ENCODE measurements at regions not wholly inside any gene's neighbourhood (a gene's known extent, or its start where the extent isn't known, plus 50 kb on each side); places are given as distances from the start of the nearest gene placed in this dataset.
A peak's percentile ranks its signal among the peaks of the same experiment; 100 is the strongest.
"Not testable (repeated sequence)": the region's sequence is repeated elsewhere in the genome, so short reads cannot be mapped to it uniquely, and the experiment has no call there.

DNA sequence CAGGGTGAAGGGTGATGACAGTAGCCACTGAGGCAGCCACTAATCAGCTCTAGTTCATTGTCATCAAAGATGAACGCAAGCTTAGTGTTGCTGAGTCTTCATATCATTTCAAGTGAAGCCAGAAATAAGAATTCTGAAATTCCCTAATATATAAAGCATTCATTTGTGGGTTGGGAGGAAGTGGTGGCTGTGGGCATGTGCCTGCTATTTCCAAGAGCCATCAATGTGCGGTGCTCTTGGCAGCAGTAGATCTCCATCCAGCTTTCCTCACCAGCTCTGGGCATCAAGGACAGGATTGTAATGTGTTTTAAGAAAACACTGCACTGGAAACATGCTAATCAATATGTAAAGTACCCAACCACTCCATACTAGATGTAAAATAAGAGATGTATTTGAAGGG is 202.5 kb upstream of the AHR start:
- DNase-seq = no peak

DNA sequence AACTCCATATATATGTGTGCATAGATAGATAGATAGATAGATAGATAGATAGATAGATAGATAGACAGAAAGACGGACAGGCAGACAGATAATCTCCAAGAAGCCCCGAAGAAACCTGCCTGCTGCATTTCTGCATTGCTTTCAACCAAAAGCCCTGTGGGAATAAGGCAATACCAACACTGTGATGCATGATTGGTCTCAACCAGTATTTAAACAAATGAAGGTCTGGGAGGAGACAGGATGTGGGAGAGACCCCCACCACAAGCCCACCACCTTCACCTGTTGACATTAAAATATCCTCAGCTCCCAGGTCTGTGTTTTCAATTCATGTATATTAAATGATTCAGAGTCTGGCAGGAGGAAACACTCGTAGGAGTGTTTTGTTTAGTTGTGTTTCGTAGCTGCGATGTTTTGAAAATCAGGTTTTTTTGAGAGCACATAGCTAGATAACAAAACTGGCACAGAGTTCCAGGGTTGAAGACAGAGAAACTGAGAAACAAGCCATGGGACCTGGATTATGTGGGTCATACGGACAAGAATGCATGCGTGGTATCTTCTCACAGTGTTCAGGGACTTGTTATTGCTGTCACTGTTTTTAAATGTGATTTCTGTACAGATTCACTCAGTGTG is 200.7 kb upstream of the AHR start:
- no peak for DNase-seq

DNA sequence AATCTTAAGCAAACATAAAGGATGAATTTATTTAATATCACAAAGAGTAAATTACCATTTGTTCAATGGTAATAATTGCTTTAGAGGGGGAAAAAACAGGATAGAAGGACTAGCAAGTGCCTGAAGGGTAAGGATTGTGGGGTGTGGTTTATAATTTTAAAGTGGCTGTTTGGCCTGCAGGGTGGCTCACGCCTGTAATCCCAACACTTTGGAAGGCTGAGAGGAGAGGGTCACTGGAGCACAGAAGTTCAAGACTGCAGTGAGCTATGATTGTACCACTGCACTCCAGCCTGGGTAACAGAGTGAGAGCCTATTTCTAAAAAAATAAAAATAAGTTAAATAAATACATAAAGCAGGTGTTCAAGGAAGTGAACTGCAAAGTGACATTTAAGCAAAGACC is 199.9 kb upstream of the AHR start:
- no peak for DNase-seq

DNA sequence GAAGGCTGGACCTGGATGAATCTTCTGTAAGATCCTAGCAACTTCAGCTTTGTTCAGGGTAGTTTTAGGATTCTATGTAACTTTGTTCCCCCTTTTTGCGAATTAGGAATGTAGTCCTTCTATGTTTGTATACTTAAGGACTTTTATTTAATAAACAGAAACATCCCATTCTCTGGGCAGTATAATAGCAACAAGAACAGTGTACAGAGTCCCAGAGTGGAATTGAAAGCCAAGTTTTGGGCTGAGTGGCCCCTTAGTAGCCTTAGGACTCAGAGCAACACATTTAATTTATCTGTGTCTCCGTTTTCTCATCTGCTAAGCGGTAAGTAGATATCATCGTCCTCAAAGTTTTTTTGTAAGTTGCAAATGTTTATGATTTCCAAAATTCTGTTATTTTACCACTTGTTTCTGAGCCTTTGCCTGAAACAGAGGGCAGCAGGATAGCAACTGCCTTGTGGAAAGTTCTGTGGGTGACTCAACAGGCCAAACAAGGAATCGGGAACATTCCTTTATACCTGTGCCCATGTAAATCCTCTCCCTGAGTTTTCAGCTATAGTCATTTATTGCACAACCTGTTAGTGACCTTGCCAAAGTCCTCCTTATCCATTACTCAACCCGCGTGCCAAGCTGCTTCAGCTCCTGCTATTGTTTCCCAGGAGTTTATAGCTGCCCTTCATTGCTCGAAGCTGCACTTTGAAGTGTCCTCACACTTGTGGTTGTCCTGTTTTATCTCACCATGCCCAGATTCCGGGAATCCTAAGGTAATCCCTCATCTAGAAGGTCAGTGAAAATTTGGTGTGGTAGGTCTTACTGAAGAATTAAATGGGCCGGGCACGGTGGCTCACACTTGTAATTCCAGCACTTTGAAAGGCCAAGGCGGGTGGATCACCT is 199.1 kb upstream of the AHR start:
- peak; percentile 14 for DNase-seq

DNA sequence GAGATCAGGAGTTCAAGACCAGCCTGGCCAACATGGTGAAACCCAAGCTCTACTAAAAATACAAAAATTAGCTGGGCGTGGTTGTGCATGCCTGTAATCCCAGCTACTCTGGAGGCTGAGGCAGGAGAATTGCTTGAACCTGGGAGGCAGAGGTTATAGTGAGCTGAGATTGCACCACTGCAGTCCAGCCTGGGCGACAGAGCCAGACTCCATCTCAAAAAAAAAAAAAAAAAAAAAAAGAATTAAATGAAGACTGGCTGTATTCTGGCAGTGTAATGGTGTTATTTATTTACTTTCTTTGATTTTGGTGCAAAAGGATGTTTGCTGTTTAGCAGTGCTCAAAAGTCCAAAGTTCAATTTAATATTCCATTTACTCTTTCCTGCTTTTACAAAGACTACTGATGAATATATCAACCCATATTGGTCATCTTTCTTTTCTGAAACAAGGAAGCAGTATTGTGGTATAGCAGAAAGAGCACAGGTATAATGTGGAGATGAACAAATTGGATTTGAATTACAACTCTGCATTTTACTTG is 198.4 kb upstream of the AHR start:
- not testable (repeated sequence) for DNase-seq

DNA sequence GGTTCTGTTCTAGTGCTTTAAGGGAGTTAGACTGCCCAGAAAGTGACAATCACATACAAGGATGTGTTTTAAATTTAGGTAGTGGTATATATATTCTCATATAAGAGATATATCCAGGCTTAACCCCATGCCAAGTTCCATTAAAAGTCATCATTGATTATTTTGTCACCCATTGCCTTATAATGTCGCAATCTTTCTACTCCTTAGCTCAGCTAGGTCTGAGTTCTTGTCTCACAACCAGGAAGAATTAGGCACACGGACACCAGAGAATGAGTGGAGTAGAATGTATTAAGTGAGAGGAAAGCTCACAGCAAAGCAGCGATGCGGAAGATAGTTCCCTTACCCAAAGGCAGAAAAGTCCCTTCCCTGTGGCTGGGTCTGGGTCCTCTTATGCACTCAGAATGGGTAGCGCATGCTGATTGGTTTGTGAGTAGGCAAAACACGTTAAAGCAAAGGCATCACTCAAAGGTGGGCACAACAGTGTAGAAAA is 197.2 kb upstream of the AHR start:
- no peak for DNase-seq

DNA sequence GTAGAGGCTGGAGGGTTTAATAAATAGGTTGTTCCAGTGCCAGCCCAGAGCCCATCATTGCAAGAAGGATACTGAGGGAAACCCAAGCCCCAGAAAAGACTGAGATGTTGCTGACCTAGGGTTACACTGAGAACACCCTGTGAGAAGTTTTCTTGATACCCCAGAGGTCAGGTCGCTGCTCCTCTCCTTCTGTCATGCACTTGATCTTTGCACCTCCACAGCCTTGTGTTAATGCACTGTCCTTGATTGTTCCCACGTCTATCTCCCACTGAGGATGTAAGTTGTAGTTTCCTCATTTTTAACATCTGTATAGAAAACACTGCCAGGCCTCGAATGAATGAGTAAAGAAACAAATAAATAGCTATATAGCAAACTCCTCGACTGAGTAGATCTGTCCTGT is 195.3 kb upstream of the AHR start:
- DNase-seq = no peak

DNA sequence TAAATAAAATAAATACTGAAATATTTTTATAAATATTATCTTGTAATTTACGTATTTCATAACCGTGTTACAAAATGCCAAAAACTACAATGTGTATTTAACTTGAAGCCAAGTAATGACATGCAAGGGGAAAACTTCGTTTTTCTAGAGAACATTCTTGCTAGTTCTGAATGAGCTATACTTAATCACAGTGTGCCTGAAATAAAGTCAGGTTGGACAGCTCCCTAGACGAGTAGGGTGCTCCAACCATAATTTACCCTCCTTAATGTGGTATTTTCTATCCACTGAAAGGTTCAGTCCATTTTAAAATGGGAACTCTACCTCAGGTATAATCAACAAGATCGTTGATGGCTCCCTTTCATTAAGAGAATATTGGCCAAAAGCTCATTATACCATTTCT is 194.5 kb upstream of the AHR start:
- DNase-seq = no peak

DNA sequence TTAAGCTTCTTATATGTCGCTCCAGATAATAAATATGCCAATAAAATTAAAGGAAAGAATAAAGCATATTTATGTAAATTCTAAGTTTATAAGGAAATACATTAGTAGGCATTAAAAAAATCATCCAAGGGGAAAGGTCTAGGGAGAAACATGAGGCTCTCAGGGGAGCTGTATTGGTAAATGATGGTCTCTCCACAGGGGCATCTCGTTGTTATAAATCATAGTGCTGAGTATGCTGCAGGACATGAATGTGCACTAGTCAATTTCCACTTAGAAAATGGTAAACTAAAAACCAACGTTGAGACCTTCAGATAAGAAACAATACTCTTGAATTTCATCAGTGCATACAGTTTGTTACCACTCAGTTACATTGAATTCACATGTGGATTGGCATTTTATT is 194.0 kb upstream of the AHR start:
- DNase-seq = no peak

DNA sequence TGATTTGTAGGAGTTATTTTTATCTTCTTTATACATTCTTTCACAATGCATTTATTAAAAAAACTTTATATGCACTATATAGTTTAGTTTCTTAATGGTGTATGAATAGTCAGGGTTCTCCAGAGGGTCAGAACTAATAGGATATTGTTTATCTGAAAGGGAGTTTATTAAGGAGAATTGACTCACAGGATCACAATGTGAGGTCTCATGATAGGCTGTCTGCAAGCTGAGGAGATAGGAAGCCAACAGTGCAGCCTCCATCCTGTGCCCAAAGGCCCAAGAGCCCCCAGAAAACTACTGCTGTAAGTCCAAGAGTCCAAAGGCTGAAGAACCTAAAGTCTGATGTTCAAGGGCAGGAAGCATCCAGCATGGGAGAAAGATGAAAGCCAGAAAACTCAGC is 192.8 kb upstream of the AHR start:
- peak; percentile 62 for DNase-seq

DNA sequence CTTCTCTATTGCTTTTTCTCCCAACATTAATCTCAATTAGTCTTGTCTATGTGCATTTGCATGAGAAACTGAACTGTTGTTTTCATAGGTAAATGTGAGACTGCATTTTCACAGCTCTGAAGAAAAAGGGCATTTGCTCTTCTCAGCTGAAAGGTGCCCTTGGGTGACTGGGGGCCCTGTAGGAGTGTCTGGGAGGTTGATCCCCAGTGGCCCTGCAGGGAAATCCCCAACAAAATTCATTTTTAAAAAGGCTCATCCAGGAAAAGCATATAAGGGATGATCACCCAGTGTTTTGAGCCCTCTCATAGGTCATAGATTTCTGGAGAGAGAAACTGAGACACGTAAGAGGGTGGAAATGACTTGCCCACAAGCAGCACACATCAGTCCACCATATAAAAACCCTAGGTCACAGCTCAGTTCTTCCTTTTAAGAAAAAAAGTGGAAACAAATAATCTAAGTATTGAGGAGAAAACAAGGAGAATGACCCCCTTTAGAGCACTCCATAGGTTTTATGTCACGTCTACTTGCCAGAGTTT is 190.3 kb upstream of the AHR start:
- no peak for DNase-seq

DNA sequence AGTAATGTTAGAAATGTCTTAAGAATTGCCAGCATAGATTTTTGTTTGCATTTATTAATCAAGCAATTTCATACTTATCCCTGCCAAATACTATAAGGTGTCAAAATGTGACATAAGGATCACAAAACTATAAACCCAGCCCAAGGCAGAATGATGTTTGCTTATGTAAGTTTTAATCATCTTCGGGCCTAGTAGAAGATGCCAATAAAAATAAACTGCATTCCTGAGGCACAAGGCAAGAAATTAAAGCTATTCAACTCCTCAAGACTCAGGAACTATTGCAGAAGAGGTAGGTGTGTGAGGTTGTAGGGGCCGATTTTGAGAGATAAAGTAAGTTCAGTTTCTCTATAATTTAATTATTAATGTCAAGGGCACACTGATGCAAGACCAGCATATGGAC is 189.4 kb upstream of the AHR start:
- DNase-seq = peak; percentile 79

DNA sequence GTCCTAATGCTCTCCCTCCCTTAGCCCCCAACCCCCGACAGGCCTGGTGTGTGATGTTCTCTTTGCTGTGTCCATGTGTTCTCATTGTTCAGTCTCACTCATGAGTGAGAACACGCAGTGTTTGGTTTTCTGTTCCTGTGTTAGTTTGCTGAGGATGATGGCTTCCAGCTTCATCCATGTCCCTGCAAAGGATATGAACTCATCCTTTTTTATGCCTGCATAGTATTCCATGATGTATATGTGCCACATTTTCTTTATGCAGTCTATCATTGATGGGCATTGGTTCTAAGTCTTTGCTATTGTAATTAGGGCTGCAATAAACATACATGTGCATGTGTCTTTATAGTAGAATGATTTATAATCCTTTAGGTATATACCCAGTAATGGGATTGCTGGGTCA is 184.7 kb upstream of the AHR start:
- not testable (repeated sequence) for DNase-seq

DNA sequence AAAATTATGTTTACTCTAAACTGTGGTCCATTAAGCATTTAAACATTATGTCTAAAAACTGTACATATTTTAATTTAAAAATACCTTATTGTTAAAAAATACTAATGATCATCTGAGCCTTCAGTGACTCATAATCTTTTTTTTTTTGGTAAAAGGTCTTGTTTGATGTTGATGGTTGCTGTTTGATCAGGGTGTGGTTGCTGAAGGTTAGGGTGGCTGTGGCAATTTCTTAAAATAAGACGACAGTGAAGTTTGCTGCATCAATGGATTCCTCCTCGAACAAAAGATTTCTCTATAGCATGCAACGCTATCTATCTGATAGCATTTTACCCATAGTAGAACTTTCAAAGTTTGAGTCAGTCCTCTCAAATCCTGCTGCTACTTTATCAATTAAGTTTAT is 180.0 kb upstream of the AHR start:
- no peak for DNase-seq

DNA sequence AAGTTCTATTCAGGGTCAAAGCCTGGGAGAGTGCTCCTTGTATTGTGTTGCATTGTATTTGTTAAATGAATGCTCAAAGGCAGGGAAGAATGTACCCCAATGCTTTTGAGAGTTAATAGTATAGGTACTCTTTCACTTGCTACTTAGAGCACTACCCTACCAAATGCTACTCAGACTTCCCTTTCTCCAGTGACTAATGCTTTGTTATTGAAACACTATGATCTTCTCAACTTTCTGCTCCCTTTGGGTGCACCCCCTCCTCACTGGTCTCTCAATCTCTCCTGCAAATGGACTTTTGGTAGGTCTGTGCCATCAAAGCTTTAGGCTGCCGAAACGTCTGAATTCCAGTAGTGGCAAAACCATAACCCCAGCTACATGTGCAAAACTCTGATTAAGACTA is 177.7 kb upstream of the AHR start:
- no peak for DNase-seq

DNA sequence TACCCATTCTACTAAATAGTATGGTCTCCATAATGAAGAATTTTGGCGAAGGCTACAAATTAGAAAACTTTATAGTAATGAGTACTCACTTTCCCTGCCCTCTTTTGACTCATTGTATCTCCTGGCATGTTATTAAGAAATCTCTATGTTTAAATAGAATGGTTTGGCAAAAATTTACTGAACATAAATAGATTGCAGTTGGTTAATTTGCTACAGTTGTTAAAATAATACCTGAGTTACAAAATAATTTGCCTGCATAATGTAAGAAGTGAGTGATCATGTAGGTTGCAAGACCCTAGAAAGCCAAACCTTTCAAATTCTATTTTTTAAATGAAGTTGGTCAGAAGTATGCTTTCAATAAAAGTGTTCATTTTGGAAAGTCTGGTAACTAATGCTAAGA is 176.8 kb upstream of the AHR start:
- no peak for DNase-seq

DNA sequence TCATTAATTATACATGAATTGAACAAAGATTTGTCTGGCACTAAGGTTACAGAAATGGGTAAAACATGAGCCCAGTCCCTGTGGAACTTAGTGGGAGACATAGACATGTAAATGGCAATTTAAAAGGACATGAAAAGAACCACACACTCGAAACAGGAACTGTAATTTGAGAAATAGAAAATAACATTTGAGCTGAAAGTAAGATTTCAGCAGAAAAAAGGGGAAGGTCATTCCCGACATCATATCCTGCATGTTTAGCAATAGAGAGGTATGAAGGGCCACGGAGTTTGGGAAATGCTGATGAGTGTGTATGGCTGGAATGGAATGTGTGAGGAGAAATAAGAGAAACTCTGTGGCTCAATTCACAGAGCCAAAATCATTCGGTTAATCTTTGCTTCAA is 175.4 kb upstream of the AHR start:
- peak; percentile 89 for DNase-seq

DNA sequence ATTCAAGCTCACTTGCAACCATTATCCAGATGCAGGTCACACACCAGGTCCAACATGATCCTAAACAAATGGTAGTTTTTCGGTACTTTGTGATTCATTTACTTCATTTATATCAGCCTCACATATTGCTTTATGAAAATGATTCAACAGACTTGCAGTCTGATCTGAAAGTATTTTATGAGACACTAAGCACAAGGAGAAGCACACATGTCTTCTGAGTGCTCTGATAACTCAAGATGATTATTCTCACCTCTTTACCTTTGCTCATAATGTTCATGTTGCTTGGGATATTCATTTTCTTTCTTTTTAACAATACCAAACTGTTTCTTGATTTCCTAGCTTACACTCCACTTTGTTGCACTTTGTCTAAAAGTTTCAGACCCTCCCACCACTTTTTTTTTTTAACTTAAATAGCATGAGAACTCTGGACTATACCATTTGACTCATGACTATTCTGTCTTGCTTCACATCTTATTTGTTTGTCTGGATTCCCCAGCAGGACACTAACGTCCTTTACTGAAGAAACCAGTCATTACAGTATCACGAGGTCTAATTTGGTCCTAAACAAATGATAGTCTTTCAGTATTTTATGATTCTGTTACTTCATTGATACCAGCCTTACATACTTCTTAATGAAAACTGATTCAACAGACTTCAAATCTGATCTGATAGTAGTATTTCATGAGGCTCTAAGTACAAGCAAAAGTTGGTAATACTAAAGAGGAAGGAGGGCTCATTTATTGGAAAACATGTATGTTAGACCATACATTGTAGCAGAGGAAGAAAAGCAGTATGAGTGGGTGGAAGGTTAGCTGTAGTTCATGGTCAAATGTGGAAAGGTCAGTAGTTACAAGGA is 171.8 kb upstream of the AHR start:
- DNase-seq = no peak

DNA sequence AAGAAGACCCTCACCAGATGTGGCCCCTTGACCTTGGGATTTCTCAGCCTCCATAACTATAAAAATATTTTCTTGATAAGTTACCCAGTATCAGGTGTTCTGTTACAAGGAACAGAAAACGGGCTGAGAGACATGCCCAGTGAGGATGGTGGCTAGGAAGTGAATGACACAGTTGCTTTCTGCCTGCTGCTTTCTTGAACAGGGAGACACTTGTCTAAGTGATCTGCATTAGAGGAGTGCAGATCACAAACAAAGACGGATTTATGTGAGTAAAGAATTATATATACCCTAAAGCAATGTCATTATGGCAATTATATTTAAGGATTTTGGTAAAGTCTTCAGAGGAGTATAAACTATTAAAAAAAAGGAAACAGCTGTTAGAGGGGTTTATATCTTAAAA is 169.2 kb upstream of the AHR start:
- DNase-seq = no peak

DNA sequence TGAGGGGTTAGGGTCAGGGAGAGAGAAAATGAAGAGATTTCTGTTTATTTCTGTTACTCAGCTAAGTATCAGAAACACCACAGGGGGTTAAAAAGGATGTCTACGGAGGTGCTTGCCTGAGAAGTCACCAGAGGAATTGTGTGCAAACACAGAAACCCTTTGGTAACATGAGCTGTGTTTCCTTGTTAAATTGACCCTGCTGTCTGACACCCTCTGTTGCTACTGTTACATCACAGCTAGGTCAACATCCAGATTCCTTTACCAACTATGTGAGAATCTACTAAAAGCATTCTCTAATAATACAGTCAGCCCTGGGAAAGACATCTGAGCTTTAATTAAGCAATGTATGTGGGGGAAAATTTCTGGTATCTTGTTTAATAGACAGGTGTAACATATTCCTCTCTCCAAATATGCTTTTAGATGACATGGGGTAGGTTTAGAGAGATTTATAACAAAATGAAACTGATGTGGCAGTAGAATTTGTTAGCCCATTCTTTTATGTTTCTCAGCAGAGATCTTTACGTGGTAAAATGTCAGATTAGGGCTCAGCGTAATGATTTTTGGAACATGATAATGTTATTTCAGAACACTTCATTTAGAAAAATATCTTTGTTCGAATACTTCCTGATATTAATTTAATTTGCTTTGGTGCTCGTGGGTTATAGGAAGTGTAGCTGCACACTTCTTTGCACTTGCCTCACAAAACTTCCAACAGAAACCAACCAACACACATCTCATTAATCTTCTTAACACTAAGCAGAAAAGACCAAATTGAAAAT is 168.0 kb upstream of the AHR start:
- DNase-seq = peak; percentile 74

DNA sequence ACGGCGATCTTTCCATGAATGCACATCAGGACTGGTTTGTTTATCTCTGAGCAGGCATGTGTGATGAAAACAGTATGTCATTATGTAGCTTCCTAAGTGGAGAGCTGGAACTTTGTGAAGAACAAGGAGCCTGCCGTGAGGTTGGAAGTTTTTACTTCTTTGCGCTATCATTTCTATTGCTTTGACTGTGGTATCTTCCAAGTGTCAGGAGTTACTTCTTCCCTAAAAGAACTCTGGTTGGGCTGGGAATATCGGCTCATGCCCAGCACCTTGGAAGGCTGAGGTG is 167.4 kb upstream of the AHR start:
- DNase-seq = peak; percentile 12

DNA sequence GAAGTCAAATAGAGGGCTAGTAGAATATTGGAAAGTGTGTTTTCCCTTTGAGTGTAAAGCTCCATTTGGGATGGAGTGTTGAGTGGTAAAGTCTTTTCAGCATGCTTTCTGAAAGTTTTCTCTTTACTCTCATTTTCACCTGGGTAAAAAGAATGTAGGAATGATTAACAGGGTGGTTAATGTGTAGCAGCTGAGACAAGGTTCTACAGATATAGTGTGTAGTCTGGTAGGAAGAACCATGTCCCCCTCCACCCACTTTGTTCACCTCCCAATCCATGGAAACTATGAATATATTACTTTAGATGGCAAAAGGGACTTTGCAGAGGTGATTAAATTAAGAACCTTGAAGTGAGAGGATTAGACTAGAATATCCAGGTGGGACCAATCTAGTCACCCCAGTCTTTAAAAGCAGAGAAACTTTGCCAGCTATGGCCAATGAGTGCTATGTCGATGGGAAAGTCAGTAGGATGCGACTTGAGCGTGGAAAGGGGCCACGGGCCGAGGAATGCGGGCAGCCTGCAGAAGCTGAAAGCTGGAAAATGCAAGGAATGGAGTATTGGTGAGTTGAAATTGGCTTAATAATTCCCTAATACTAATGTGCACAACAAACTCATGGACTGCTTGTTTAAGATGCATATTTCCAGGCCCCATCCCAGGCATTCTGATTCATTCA is 166.3 kb upstream of the AHR start:
- no peak for DNase-seq

All from EL (cell line).